ENCODE measurements at regions not wholly inside any gene's neighbourhood (a gene's known extent, or its start where the extent isn't known, plus 50 kb on each side); places are given as distances from the start of the nearest gene placed in this dataset.

DNA sequence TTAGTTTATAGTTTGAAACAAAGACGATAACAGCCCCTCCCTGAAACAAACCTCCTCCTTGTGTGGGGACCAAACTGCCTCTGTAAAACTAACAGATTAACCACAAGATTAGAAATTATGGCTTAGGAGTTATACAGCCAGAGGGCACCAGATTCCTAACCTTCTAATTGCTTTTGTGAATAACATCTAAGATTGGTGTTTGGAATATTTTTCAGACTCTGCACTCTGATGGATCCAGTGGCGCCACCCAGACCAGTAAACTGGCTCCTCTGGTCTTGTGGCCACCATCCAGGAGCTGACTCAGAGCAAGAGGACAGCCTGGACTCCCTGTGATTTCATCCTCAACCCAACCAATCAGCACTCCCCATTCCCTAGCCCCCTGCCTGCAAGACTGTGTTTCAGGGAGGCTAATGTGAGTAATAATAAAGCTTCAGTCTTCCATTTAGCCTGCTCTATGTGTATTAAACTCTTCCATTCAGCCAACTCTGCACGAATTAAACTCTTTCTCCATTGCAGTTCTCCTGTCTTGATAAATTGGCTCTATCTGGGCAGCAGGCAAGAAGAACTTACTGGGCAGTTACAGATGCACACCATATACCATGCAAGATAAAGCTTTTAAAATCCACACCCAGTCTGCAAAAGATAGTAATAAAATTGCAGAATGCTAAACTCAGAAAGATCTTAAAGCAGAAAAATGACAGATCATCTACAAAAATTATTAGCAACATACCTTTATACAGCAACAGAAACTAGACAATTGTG is 58.5 kb upstream of the SLC22A16 start (continued):
- TF ChIP-seq CBX8 (IDR thresholded peaks at IDR 0.05; ENCODE audit: borderline replicate concordance, low read depth, low read length) (no peak), ASH2L (IDR thresholded peaks at IDR 0.05; ENCODE audit: low read length) (no peak), RBBP5 (IDR thresholded peaks at IDR 0.05; ENCODE audit: borderline replicate concordance, low read depth, low read length) (no peak), SIX5 (IDR thresholded peaks at IDR 0.05; ENCODE audit: low read depth, low read length) (no peak), BRCA1 (IDR thresholded peaks at IDR 0.05; ENCODE audit: low read depth, low read length) (no peak), KDM5A (IDR thresholded peaks at IDR 0.05; ENCODE audit: low read length) (no peak)

Measured in H1 (cell line).